Fibroblast of upper back skin (primary cell): ENCODE measurements at regions not wholly inside any gene's neighbourhood (a gene's known extent, or its start where the extent isn't known, plus 50 kb on each side); places are given as distances from the start of the nearest gene placed in this dataset.
"Not testable (repeated sequence)": the region's sequence is repeated elsewhere in the genome, so short reads cannot be mapped to it uniquely, and the experiment has no call there.

Experiments used
- DNase-seq: peaks from one replicate; pipeline ENCODE4 v3.0.0-alpha.2; 2013

- no peak for DNase-seq
These were observed 378.9 kb downstream of the SLCO4C1 start for GRCh38 chr5:101917166-101917565.

DNA sequence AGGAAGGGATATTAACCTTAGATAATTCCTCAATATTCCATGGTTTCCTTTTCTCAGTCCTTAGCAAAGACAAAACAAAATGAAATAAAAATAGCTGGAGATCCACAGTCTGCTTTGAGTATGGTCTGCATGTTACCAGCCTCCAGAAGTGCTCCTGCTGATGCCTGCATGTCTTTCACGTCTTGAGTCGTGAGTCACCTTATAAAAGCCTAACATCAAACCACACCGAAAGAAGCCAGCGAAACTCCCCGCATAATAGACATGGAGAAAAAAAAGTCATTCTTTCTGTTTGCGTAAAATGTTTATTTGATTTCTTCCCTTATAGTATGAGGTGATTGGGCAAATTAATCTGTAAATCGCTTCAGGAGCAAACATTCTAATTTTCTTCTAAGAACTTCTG lies 380.5 kb downstream of the SLCO4C1 start:
- DNase-seq: peak; percentile 21

DNA sequence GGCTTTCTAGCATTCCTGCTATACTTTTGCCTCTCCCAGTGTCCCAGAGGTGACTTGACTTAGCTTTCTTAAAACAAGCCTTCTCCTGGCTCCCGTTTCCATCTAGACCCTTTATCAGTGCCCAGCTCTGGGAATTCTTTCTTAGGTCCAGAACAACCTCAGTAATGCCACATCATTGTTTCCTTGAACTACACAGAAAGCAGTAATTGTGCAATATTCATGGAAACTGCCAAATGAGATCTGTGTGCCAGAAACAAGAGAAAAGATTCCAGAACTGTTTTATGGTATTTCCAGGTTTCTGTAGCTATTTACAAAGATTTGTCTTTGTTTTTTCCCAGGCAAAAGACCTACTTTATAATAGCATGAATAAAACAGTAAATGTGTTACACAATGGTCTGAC lies 391.3 kb downstream of the SLCO4C1 start:
- no peak for DNase-seq

- no peak for DNase-seq
These were observed 398.2 kb downstream of the SLCO4C1 start for GRCh38 chr5:101897914-101898313.

DNA sequence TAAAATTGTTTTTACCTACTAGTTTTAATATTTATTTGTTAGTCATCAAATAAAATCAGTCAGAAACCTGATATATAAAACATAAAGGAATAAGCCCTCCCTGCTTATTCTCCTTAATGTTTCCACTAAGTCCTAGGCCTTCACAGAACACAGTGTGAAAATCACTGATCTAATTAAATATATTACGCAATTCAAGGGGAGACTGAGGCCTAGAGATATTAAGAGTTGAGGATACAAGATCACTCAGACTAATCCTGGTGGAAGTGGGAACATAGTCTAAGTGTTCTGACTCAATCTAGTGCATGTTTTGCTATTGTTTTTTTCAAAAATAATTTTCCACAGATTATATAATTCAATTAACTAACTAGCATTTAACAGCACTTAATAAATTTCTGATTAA lies 401.1 kb downstream of the SLCO4C1 start:
- DNase-seq: no peak

DNA sequence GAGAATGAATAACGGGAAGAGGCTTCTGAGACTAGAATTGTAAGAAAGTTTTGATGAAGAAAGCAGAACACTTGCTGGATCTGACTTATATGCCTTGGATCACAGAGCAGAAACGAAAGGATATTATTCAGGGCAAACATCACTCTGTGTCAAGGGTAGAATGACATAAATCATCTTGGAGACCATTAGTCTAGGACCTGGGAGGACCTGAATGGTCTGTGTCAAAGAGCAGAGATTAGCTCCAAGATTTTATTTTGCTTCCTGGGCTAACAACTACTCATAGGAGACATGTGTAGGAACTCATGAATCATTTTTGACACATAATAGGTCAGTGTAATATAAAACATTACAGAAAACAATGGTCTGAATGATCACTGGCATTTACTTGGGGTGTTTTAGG lies 417.9 kb downstream of the SLCO4C1 start:
- no peak for DNase-seq

GRCh38 chr5:101877451-101877850 lies 418.6 kb downstream of the SLCO4C1 start:
- no peak for DNase-seq

- DNase-seq: no peak
These were observed 429.6 kb downstream of the SLCO4C1 start for GRCh38 chr5:101866473-101866872.

DNA sequence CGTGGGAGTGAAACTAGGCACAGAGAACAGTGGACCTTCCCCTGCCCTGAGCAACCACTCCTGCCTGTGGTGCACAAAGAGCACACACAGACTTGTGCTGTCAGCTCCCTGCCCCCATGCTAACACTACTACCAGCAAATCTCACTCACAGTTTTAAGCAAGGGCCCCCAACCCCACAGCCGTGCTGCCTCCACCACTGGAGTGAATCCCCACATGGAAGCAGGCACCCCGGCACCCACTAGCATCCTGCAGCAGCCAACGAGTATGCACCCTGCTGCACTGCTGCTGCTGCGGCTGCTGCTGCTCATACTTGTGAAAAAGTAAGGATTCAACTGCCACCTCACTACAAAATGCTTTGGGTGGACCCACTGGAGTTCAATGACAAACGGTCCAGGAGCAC lies 435.5 kb downstream of the SLCO4C1 start:
- no peak for DNase-seq

GRCh38 chr5:101860145-101860544 lies 435.9 kb downstream of the SLCO4C1 start:
- no peak for DNase-seq

- DNase-seq: no peak
These were observed 449.6 kb downstream of the SLCO4C1 start for GRCh38 chr5:101846496-101846895.

DNA sequence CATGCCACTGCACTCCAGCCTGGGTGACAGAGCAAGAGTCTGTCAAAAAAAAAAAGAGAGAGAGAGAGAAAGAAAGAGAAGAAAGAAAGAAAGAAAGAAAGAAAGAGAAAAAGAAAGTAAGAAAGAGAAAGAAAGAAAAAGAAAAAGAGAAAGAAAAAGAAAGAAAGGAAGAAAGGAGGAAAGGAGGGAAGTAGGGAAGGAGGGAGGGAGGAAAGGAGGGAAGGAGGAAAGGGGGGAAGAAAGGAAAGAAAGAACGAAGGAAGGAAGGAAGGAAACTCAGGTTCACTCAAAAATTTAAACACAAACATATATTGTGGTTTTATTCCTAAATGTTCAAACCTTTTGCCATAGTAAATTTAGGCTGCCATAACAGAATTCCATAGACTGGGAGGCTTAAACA lies 453.0 kb downstream of the SLCO4C1 start:
- DNase-seq: no peak

- peak; percentile 7 for DNase-seq
These were observed 457.6 kb downstream of the SLCO4C1 start for GRCh38 chr5:101838435-101838834.

DNA sequence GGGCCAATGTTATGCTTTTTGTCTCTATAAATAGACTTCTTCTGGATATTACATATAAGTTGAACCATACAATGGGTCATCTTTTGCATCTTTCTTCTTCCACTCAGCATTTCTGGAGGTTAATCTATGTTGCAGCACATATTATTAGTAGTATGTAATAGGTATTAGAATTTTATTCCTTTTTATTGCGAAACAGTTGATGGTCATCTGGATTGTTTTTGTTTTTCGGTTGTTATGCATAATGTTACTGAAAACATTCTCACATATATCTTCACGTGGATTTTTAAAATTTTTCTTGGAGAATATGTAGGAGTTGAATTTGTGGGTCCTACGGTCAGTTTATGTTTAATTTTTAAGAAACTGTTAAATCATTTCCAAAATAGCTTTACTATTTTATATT lies 466.8 kb downstream of the SLCO4C1 start:
- DNase-seq: no peak

DNA sequence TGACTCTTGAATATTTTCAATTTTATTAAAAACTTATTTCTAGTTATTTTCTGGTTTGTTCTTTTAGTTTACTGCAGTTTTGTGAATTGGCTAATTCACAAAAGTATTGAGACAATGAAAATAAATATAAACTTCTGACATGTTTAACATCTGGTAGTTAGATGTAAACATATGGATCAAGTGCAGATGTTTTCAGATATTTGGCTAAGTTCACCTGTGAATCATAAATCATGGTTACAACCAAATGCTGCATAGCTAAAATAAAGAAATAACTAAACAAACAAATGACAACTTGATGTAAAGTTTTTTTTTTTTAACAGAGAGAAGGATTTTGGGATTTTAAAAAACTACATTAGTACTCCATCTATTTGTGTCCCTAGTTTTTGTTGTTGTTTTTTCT lies 484.6 kb downstream of the SLCO4C1 start:
- DNase-seq: no peak

DNA sequence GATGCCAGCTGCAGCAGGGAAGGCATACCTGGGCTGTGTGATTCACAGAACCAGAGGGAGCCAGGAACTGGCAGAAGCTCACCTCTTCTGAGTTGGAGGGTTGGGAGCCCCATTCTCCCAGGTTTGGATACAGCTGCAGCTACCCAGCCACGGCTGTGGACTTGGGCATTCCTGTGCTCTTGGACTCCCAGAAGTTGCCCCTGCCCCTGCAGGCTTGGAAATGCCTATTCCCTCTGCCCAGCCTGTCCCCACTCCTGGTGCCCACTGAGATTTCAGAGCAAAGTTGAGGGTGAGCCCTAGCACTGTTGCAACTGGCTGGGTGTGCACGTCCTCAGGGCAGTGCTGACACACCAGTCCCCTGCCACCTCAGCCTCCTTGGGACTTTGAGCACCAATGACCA lies 489.7 kb downstream of the SLCO4C1 start:
- DNase-seq: no peak

DNA sequence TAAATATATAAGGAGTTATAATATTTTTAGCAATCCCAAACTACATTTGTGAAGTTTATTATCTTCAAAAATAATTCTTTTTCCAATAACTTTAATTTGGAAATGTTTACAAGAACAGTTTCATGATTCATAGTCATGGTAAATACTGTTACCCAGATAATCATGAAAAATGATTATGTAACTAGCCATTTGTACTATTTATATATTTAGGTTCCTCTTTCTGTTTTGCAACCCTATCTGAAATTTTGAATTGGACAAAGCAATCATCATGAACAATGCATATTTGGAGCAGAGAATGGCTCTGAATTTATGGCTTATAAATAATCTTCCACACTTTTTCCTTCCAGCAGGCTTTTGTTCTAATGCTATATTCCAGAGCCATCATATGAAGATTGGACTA lies 499.7 kb downstream of the SLCO4C1 start:
- DNase-seq: no peak

GRCh38 chr5:101788797-101789196 lies 507.3 kb downstream of the SLCO4C1 start:
- no peak for DNase-seq

- DNase-seq: no peak
These were observed 511.0 kb downstream of the SLCO4C1 start for GRCh38 chr5:101785090-101785489.

DNA sequence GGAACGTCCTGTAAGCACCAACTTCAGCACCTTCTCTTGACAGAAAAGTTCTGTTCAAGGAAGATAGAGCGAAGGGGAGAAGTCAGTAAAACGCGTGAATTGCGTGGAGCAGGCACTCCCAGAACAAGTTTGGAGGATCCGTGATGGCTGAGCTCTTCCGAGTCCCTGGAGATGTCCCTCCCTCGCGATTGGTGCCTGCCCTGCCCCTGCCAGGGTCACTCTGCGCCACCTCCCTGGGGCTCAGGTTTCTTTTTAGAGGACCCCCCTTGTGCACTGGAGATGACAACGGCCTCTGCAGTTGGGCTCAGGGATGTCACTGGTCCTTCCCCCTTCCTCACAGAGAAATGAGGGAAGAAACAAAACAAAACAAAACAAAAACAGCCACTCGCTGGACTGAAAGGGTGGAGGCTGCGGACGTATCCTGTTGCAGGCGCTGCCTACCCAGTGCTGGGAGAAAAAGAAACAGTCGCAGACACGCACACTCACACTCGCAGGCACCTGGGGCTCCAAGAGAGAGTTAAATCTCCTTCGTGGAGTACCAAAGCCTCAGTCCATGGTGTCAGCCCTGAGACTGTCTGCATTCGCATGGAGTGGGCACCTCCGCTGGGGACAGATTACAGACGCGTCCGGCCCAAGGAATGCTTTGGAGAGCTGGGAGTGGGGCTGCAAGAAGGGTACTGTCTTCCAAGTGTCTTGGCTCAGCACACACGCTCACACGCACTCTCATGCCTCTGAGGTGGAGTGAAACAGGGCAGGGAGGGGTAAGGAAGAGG lies 512.7 kb downstream of the SLCO4C1 start:
- no peak for DNase-seq

GRCh38 chr5:101782352-101783103 lies 513.6 kb downstream of the SLCO4C1 start:
- DNase-seq: no peak

DNA sequence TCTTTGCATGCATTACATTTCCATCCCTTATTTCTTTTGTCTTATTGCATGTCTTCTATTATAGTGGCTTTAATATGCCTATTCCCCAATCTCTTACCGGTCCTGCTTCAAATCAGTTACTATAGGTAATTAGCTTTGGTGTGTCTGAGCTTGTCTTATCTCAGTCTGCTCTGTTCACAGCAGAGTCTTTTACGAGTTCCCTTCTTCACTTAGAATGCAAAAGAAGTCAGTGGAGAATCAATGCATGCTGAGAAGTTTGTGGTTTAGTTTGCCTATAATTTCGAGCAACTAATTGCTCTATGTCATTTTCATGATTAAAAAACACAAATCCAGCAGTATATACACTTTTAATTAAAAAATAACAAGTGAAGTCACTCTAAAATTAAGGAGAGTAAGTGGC lies 545.0 kb downstream of the SLCO4C1 start:
- DNase-seq: no peak

DNA sequence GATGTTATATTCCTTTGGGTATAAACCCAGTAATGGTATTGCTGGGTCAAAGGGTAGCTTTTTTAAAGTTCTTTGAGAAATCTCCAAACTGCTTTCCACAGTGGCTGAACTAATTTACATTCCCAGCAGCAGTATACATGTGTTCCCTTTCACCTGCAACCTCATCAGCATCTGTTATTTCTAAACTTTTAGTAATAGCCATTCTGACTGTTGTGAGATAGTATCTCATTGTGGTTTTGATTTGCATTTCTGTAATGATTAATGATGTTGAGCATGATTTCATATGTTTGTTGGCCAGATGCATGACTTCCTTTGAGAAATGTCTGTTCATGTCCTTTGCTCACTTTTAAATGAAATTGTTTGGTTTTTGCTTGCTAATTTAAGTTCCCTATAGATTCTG lies 553.1 kb downstream of the SLCO4C1 start:
- not testable (repeated sequence) for DNase-seq

- no peak for DNase-seq
These were observed 567.2 kb downstream of the SLCO4C1 start for GRCh38 chr5:101728933-101729332.

DNA sequence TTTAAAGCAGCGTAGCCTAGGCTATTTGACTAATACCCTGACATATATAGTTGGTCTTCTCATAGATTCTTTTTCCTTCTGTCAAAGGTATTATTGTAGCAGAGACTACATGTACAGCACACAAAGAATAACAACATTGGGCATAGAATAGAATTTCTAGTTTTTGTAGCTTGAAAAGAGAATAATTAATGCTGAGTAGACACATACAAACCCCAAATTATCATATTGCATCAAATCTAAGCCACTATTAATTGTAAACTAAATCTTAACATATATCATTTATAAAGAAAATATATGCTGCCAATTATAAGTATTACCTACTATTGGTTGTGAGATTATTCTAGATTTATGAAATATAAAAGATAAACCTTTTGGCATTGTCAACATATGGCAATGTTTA lies 574.5 kb downstream of the SLCO4C1 start:
- DNase-seq: no peak
